ENCODE measurements at regions not wholly inside any gene's neighbourhood (a gene's known extent, or its start where the extent isn't known, plus 50 kb on each side); places are given as distances from the start of the nearest gene placed in this dataset.

DNA sequence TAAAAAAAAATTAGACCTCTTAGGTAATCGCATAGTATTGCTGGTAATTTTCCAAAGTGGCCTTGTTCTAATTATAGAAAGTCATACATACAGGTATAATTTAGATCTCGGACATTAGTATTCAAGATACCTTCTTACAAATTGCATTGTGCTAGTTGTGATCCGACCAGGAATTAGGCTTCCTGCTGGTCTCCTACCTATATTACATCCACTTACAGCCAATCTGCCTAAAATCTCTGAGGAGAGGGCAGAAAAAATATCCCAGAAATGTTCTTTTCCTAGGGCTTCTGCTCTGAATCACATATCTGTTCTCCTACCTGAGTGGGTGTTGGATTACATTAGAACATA is 314.7 kb upstream of the GULP1 start:
- H3K36me3 ChIP-seq (ENCODE audit: insufficient read depth, low read length), result no peaks in the 10 kb centered on the region
- no peaks in the 10 kb centered on the region for H3K9me3 ChIP-seq (ENCODE audit: low read depth, low read length)
- no peak for DNase-seq (ENCODE audit: low read depth, low spot score)
- TF ChIP-seq POLR2AphosphoS5 (IDR thresholded peaks at IDR 0.05; ENCODE audit: borderline replicate concordance, low read depth, low read length), result no peak
- no peak for TF ChIP-seq FOXP2 (optimal IDR thresholded peaks at IDR 0.05; ENCODE audit: control extremely low read depth, extremely low read length, insufficient read depth)
- no peak for TF ChIP-seq EZH2 (IDR thresholded peaks at IDR 0.05)
- H3K9ac ChIP-seq (ENCODE audit: insufficient read length), result no peak overlapping the region
- no peak overlapping the region for H3K27ac ChIP-seq
- no peak overlapping the region for H3K4me3 ChIP-seq

DNA sequence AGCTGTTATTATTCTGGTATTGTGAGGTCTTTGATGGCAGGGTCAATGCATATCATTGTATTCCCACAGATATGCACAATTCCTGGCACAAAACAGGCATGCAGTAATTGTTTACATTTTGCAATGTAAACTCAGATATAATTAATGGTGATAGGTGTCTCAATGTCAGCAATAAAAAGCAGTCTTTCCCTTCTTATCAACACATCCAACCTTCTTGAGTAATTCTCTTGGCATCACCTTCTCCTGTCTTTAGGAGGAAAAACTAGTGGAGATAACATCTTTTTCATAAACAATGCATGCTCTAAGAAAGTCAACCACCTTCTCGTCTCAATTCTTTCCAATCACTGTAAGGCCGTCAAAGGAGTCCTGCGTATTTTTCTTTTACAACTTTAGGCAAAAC is 313.3 kb upstream of the GULP1 start:
- H3K27ac ChIP-seq, result no peak overlapping the region
- TF ChIP-seq EZH2 (IDR thresholded peaks at IDR 0.05), result no peak
- H3K9me3 ChIP-seq (ENCODE audit: low read depth, low read length), result no peaks in the 10 kb centered on the region
- H3K9ac ChIP-seq (ENCODE audit: insufficient read length), result no peak overlapping the region
- no peak for DNase-seq (ENCODE audit: low read depth, low spot score)
- H3K4me3 ChIP-seq, result no peak overlapping the region
- no peaks in the 10 kb centered on the region for H3K36me3 ChIP-seq (ENCODE audit: insufficient read depth, low read length)

DNA sequence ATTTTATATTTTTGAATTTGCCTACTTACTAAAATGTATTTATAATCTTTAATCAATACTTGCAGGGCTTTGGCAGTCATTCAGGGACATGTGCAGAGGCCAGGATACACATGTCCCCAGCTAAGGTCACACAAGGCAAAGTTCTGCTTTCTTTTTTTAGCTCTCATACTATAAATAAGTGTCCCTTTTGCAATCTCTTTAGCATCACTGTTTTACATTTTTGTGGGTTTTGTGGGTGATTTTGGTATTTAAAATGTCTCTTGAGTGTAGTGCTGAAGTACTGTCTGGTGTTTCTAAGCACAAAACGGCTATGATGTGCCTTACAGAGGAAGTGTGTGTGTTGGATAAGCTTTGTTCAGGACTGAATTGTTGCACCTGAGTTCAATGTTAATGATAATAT is 309.0 kb upstream of the GULP1 start:
- peak overlapping the region; percentile 47 for H3K4me3 ChIP-seq
- H3K9me3 ChIP-seq (ENCODE audit: low read depth, low read length), result no peaks in the 10 kb centered on the region
- TF ChIP-seq FOXP2 (optimal IDR thresholded peaks at IDR 0.05; ENCODE audit: control extremely low read depth, extremely low read length, insufficient read depth) (no peak), POLR2AphosphoS5 (IDR thresholded peaks at IDR 0.05; ENCODE audit: borderline replicate concordance, low read depth, low read length) (no peak), EZH2 (IDR thresholded peaks at IDR 0.05) (no peak)
- H3K9ac ChIP-seq (ENCODE audit: insufficient read length), result peak overlapping the region; percentile 38
- H3K27ac ChIP-seq, result peak overlapping the region; percentile 38
- peak; percentile 60 for DNase-seq (ENCODE audit: low read depth, low spot score)
- no peaks in the 10 kb centered on the region for H3K36me3 ChIP-seq (ENCODE audit: insufficient read depth, low read length)

DNA sequence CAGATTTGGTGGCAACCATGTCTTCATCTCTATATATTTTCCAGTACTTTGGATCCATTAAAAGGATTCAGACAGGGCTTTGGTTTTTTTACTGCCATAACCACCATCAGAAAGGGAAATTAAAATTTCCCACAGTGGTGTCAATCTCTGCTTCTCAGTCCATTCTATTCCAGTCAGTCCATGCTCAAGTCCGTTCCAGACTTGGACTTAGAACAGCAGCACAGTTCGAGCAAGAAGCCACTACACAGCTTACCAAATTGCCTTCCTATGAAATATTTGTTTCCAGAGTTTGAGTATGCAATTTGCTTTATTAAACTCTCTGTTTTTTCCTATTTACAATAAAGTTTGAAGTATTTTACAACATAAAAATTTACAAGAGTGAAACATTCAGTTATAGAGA is 306.5 kb upstream of the GULP1 start:
- no peaks in the 10 kb centered on the region for H3K36me3 ChIP-seq (ENCODE audit: insufficient read depth, low read length)
- TF ChIP-seq FOXP2 (optimal IDR thresholded peaks at IDR 0.05; ENCODE audit: control extremely low read depth, extremely low read length, insufficient read depth) (no peak), EZH2 (IDR thresholded peaks at IDR 0.05) (no peak), POLR2AphosphoS5 (IDR thresholded peaks at IDR 0.05; ENCODE audit: borderline replicate concordance, low read depth, low read length) (no peak)
- H3K4me3 ChIP-seq, result no peak overlapping the region
- no peaks in the 10 kb centered on the region for H3K9me3 ChIP-seq (ENCODE audit: low read depth, low read length)
- no peak overlapping the region for H3K27ac ChIP-seq
- no peak for DNase-seq (ENCODE audit: low read depth, low spot score)
- no peak overlapping the region for H3K9ac ChIP-seq (ENCODE audit: insufficient read length)

DNA sequence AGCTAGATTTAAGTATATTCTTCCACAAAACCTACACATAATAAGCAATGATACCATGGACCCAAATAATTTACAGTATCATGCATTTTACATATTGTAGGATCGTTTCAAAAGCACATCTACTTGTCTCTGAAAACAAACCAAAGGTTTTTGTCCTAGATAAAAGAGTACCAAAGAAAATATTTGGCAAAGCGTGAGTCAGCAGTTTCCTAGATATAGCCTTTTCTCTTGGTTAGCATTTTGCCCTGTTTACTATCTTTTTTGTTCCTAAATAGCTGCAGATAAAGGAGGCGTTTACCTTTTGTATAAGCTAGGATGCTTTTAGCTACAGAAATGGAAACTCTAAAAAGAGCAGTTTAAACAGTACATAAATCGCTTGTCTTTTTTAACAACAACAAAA is 305.8 kb upstream of the GULP1 start:
- Histone ChIP-seq H3K9ac (ENCODE audit: insufficient read length) (no peak overlapping the region), H3K36me3 (ENCODE audit: insufficient read depth, low read length) (no peaks in the 10 kb centered on the region), H3K27ac (no peak overlapping the region), H3K4me3 (no peak overlapping the region), H3K9me3 (ENCODE audit: low read depth, low read length) (no peaks in the 10 kb centered on the region)
- no peak for DNase-seq (ENCODE audit: low read depth, low spot score)
- TF ChIP-seq FOXP2 (optimal IDR thresholded peaks at IDR 0.05; ENCODE audit: control extremely low read depth, extremely low read length, insufficient read depth), result no peak
- no peak for TF ChIP-seq POLR2AphosphoS5 (IDR thresholded peaks at IDR 0.05; ENCODE audit: borderline replicate concordance, low read depth, low read length)
- no peak for TF ChIP-seq EZH2 (IDR thresholded peaks at IDR 0.05)

DNA sequence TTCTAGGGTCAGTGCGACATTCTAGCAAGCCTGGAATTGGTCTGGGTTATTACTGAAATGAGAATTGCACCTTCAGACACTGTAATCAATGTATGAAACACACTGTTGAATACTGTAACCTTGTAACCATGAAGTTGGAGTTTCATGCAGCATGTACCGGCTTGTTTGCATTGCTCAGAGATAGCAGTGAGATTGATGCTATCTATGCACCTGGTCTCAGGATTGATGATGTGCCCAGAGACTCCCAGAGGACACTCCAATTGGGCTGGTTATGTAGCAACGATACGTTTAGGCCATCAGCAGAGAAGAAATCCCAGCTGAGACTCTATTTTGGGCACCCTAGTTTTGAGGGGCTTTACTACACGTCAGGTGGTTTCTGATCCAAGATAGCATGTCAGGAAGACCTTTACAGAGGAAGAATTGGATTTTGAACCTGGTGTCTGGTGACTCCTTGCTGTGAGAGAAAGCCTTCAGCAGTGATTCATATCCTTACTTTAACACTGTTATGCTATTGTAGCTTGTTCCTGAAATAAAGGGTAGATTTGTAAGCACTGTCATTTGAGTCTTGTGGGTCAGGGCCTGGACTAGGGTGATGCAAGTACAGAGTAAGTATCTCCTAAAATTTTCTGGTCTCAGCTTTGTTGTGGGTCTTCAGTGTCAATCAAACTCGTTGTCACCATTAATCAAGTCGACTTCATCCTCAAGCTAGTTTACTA is 305.1 kb upstream of the GULP1 start:
- Histone ChIP-seq H3K36me3 (ENCODE audit: insufficient read depth, low read length) (no peaks in the 10 kb centered on the region), H3K9ac (ENCODE audit: insufficient read length) (no peak overlapping the region), H3K4me3 (no peak overlapping the region), H3K27ac (no peak overlapping the region), H3K9me3 (ENCODE audit: low read depth, low read length) (no peaks in the 10 kb centered on the region)
- no peak for TF ChIP-seq EZH2 (IDR thresholded peaks at IDR 0.05)
- no peak for TF ChIP-seq FOXP2 (optimal IDR thresholded peaks at IDR 0.05; ENCODE audit: control extremely low read depth, extremely low read length, insufficient read depth)
- no peak for TF ChIP-seq POLR2AphosphoS5 (IDR thresholded peaks at IDR 0.05; ENCODE audit: borderline replicate concordance, low read depth, low read length)
- no peak for DNase-seq (ENCODE audit: low read depth, low spot score)

DNA sequence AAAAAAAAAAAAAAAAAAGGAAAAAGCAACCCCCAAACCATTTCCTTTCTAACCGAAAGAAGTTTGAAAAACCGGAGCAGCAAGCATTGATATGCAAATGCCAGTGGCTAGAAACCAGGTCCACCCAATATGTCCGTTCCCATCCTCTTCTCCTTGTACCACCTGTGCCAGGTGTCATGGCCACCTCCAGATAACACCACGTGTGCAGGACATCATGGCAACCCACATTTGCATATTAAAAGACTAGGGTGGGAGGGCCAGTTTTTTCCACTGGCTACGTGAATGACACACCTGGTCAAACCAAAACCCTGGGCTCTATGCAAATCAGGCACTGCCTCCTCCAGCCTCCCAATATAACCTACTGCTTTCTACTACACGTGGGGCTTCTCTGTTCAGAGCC is 303.3 kb upstream of the GULP1 start:
- Histone ChIP-seq H3K4me3 (no peak overlapping the region), H3K36me3 (ENCODE audit: insufficient read depth, low read length) (no peaks in the 10 kb centered on the region), H3K9ac (ENCODE audit: insufficient read length) (no peak overlapping the region), H3K27ac (no peak overlapping the region), H3K9me3 (ENCODE audit: low read depth, low read length) (no peaks in the 10 kb centered on the region)
- DNase-seq (ENCODE audit: low read depth, low spot score), result no peak
- no peak for TF ChIP-seq POLR2AphosphoS5 (IDR thresholded peaks at IDR 0.05; ENCODE audit: borderline replicate concordance, low read depth, low read length)

DNA sequence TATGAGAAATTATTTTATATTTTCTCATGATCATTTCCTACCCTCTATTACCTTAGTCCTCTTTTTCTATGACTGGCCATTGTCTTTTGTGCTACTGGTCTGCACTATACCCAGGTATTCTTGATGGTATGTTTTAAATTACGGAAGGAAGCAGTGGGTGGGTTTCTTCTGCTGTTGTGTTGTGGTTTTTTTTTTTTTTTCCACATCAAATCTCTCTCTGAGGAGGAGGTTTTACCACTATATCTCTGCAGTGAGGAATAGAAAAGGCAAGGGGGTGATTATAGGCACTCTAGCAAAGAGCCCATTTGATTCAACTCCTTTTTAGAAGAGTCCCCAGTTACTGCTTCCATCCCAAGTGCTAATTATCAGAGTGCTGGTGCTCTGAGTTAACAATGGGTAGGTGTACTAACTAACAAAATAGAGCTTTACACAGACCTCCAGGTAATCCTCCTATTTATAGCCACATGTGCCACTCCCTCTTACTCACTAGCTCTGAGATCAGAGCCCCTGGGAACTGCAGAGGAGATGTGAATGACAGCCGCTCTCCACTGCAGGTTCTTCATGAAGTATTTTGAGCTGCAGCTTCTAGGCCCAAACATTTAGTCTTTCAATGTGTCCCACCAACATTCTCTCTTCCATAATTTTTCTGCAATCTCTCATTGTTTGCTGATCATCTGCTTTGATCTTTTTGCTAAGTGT is 301.6 kb upstream of the GULP1 start:
- TF ChIP-seq POLR2AphosphoS5 (IDR thresholded peaks at IDR 0.05; ENCODE audit: borderline replicate concordance, low read depth, low read length) (no peak), EZH2 (IDR thresholded peaks at IDR 0.05) (no peak), FOXP2 (optimal IDR thresholded peaks at IDR 0.05; ENCODE audit: control extremely low read depth, extremely low read length, insufficient read depth) (no peak)
- no peaks in the 10 kb centered on the region for H3K36me3 ChIP-seq (ENCODE audit: insufficient read depth, low read length)
- no peak overlapping the region for H3K9ac ChIP-seq (ENCODE audit: insufficient read length)
- no peak overlapping the region for H3K4me3 ChIP-seq
- DNase-seq (ENCODE audit: low read depth, low spot score), result no peak
- no peak overlapping the region for H3K27ac ChIP-seq
- no peaks in the 10 kb centered on the region for H3K9me3 ChIP-seq (ENCODE audit: low read depth, low read length)

DNA sequence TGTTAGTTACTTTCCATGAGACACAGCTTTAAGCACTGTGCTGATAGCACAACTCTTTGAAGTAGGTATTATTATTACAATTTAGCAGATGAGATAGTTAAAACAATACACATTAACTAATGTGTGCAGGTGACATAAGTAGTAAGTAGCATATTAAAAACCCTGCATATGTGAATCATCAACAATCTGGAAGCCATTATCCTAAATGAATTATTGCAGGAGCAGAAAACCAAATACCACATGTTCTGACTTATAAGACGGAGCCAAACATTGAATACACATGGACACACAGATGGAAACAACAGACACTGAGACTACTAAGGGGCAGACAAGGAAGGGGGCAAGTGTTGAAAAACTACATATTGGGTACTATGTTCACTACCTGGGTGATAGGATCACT is 300.3 kb upstream of the GULP1 start:
- no peak for DNase-seq (ENCODE audit: low read depth, low spot score)
- no peak overlapping the region for H3K9ac ChIP-seq (ENCODE audit: insufficient read length)
- H3K4me3 ChIP-seq, result no peak overlapping the region
- H3K27ac ChIP-seq, result no peak overlapping the region
- H3K9me3 ChIP-seq (ENCODE audit: low read depth, low read length), result no peaks in the 10 kb centered on the region
- H3K36me3 ChIP-seq (ENCODE audit: insufficient read depth, low read length), result no peaks in the 10 kb centered on the region
- no peak for TF ChIP-seq EZH2 (IDR thresholded peaks at IDR 0.05)
- TF ChIP-seq FOXP2 (optimal IDR thresholded peaks at IDR 0.05; ENCODE audit: control extremely low read depth, extremely low read length, insufficient read depth), result no peak
- no peak for TF ChIP-seq POLR2AphosphoS5 (IDR thresholded peaks at IDR 0.05; ENCODE audit: borderline replicate concordance, low read depth, low read length)
